IMR-90 (cell line): ENCODE measurements at regions not wholly inside any gene's neighbourhood (a gene's known extent, or its start where the extent isn't known, plus 50 kb on each side); places are given as distances from the start of the nearest gene placed in this dataset.
"Not testable (repeated sequence)": the region's sequence is repeated elsewhere in the genome, so short reads cannot be mapped to it uniquely, and the experiment has no call there.

Experiments
- ATAC-seq: fragments of 200-7000 bp; cut with Tn5 transposase; 2 replicates; pipeline ENCODE4 v1.9.1; 2020; ENCODE audit warnings: low read depth, mild to moderate bottlenecking, moderate library complexity
- BruUV-seq: library from RNA; stranded (reverse); fragments of 400-500 nt; replicated peaks from 2 replicates; lab custom pipeline; 2021; lab: Mats Ljungman, UMichigan
- CTCF ChIA-PET: fragments of 300-600 bp; formaldehyde crosslinking; extraction: SDS; loops from one replicate; lab custom pipeline; 2021; ENCODE audit warnings: antibody characterized with exemption; lab: Yijun Ruan, JAX
- POLR2A ChIA-PET: fragments of 300-600 bp; sonication (Branson Sonifier 250); formaldehyde crosslinking; loops from one replicate; lab custom pipeline; 2022; ENCODE audit warnings: antibody characterized with exemption; ENCODE audit not compliant: unreplicated experiment; lab: Charles Lee
- DNase-seq: peaks from one replicate; pipeline ENCODE4 v3.0.0; 2013
- H2AFZ ChIP-seq: replicated peaks from 2 replicates; pipeline ENCODE3; 2013; ENCODE audit warnings: low read length, mild to moderate bottlenecking; ENCODE audit not compliant: poor library complexity
- H2AK5ac ChIP-seq: 2 replicates; pipeline ENCODE4 v1.6.1; 2013; ENCODE audit warnings: low read depth, low read length, inconsistent platforms
- H2AK9ac ChIP-seq: replicated peaks from 2 replicates; pipeline ENCODE3; 2013; ENCODE audit warnings: mild to moderate bottlenecking, low read depth, low read length, moderate library complexity; ENCODE audit not compliant: poor library complexity
- H2BK120ac ChIP-seq: 2 replicates; pipeline ENCODE4 v1.6.1; 2013; ENCODE audit warnings: low read depth, low read length, inconsistent platforms
- H2BK15ac ChIP-seq: 3 replicates; pipeline ENCODE4 v1.6.1; 2013; ENCODE audit warnings: low read depth, low read length, inconsistent platforms
- H2BK20ac ChIP-seq: 2 replicates; pipeline ENCODE4 v1.6.1; 2013; ENCODE audit warnings: low read depth, mild to moderate bottlenecking, inconsistent platforms, low read length, moderate library complexity
- H2BK5ac ChIP-seq: 2 replicates; pipeline ENCODE4 v1.6.1; 2013; ENCODE audit warnings: mild to moderate bottlenecking, low read depth, low read length, inconsistent platforms; ENCODE audit not compliant: poor library complexity, severe bottlenecking
- H3K14ac ChIP-seq: replicated peaks from 2 replicates; pipeline ENCODE4 v1.6.1; 2013; ENCODE audit warnings: low read depth, low read length, inconsistent platforms
- H3K18ac ChIP-seq: 2 replicates; pipeline ENCODE4 v1.6.1; 2013; ENCODE audit warnings: low read depth, low read length, control low read depth
- H3K23ac ChIP-seq: 2 replicates; pipeline ENCODE4 v1.6.1; 2013; ENCODE audit warnings: low read depth, low read length, inconsistent platforms
- H3K27ac ChIP-seq: 2 replicates; pipeline ENCODE4 v1.5.1; 2013; ENCODE audit warnings: mild to moderate bottlenecking, control low read depth, low read length; ENCODE audit not compliant: insufficient read depth
- H3K27me3 ChIP-seq: 2 replicates; pipeline ENCODE4 v1.6.1; 2013; ENCODE audit warnings: low read length; ENCODE audit not compliant: control insufficient read depth, insufficient read depth
- H3K36me3 ChIP-seq: 2 replicates; pipeline ENCODE4 v1.6.1; 2013; ENCODE audit warnings: low read length, mixed read lengths; ENCODE audit not compliant: control insufficient read depth, insufficient read depth
- H3K4ac ChIP-seq: 2 replicates; pipeline ENCODE4 v1.6.1; 2013; ENCODE audit warnings: low read depth, low read length, inconsistent platforms
- H3K4me1 ChIP-seq: 2 replicates; pipeline ENCODE4 v1.6.1; 2013; ENCODE audit warnings: low read length, mixed read lengths; ENCODE audit not compliant: control insufficient read depth, insufficient read depth
- H3K4me2 ChIP-seq: 2 replicates; pipeline ENCODE4 v1.6.1; 2013; ENCODE audit warnings: low read depth, mild to moderate bottlenecking, control low read depth, low read length, moderate library complexity
- H3K4me3 ChIP-seq: 2 replicates; pipeline ENCODE4 v1.5.1; 2013; ENCODE audit warnings: low read depth, mild to moderate bottlenecking, control low read depth, low read length, moderate library complexity; ENCODE audit not compliant: insufficient read depth
- H3K56ac ChIP-seq: 2 replicates; pipeline ENCODE4 v1.6.1; 2013; ENCODE audit warnings: low read length, inconsistent platforms; ENCODE audit not compliant: insufficient read depth; ENCODE audit errors: extremely low read depth
- H3K79me1 ChIP-seq, 2 experiments: 2 replicates each; pipeline ENCODE4 v1.6.1; 2013; ENCODE audit warnings: low read length in 2 of 2, inconsistent platforms in 1 of 2, low read depth in 1 of 2
- H3K9ac ChIP-seq: 2 replicates; pipeline ENCODE4 v1.6.1; 2013; ENCODE audit warnings: low read depth, low read length, control low read depth
- H3K9me1 ChIP-seq: 2 replicates; pipeline ENCODE4 v1.6.1; 2013; ENCODE audit warnings: low read length, inconsistent platforms; ENCODE audit not compliant: insufficient read depth
- H3K9me3 ChIP-seq: 2 replicates; pipeline ENCODE4 v1.6.1; 2013; ENCODE audit warnings: low read length; ENCODE audit not compliant: control insufficient read depth, insufficient read depth
- H4K20me1 ChIP-seq: 2 replicates; pipeline ENCODE4 v1.6.1; 2013; ENCODE audit warnings: low read length, inconsistent platforms; ENCODE audit not compliant: insufficient read depth
- H4K5ac ChIP-seq: 2 replicates; pipeline ENCODE4 v1.6.1; 2013; ENCODE audit warnings: mild to moderate bottlenecking, low read depth, low read length, control low read depth
- H4K8ac ChIP-seq, 2 experiments: 2 replicates each; pipeline ENCODE4 v1.6.1; 2013; ENCODE audit warnings: low read depth in 2 of 2, low read length in 2 of 2, control low read depth in 1 of 2, inconsistent platforms in 1 of 2
- H4K91ac ChIP-seq: 2 replicates; pipeline ENCODE4 v1.6.1; 2013; ENCODE audit warnings: low read depth, low read length, inconsistent platforms; ENCODE audit not compliant: insufficient read depth
- WGBS, 2 experiments: methylation state at CpG; one replicate each; pipeline versions ENCODE4 v1.1.5 to v1.1.7; 2013; ENCODE audit warnings: missing lambda C conversion rate in 2 of 2; ENCODE audit not compliant: insufficient read length in 1 of 2; ENCODE audit errors: extremely low coverage in 2 of 2; 5-methylcytosine and 5-hydroxymethylcytosine counted together
- dilution Hi-C: fragments of 300-500 bp; cut with HindIII; formaldehyde crosslinking; loops from one replicate; pipeline ENCODE4 v1.14.3; 2018; ENCODE audit warnings: low sequenced_read_pairs; ENCODE audit not compliant: unreplicated experiment
- in situ Hi-C: fragments of 300-500 bp; cut with MboI; formaldehyde crosslinking; loops from 3 replicates; pipeline ENCODE4 v1.14.3; 2019; ENCODE audit warnings: low sequenced_read_pairs, inconsistent platforms, mixed read lengths
- intact Hi-C: fragments of 100-400 bp; cut with micrococcal nuclease; formaldehyde crosslinking; loops from 2 replicates; pipeline ENCODE4 v1.10.0; 2022

DNA sequence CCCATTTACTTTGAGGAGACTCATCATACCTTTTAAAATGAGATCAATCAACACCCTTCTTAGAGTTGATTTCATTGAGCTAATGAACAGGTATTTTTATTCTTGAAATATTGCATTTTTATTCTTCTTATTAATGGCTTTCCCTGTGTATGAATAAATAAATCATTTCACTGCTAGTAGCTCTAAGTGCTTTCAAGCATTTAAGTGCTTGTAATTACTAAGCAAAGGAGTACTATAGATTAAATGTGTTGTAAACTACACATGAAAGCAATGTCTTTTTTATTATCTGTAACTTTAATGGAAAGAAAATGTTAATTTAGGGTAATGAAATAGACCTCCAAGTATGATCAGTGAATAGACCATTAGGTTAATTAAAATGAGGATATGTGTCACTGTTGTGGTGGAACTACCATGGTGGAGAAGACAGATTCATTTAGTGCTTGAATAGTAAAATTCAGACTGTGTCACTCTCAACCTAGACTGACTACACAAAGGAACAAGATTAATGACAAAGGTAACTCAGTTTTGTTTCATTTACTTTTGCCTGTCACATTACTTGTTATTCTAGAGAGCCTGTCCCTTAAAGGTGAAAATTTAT, 1943.5 kb downstream of the KHDRBS2 start:
- H3K27ac ChIP-seq, H4K5ac ChIP-seq, H2AK9ac ChIP-seq, H3K4me3 ChIP-seq, H3K14ac ChIP-seq, H2BK120ac ChIP-seq, BruUV-seq, H3K9ac ChIP-seq, H3K9me1 ChIP-seq, ATAC-seq, H2BK20ac ChIP-seq, H3K79me1 ChIP-seq, H3K4ac ChIP-seq, POLR2A ChIA-PET, H2AFZ ChIP-seq, H3K4me1 ChIP-seq, H3K27me3 ChIP-seq, CTCF ChIA-PET, H2AK5ac ChIP-seq, intact Hi-C loops, in situ Hi-C loops, H2BK15ac ChIP-seq, H3K18ac ChIP-seq, H2BK5ac ChIP-seq, H4K91ac ChIP-seq, H3K9me3 ChIP-seq, H3K4me2 ChIP-seq, dilution Hi-C loops, H4K20me1 ChIP-seq, H3K23ac ChIP-seq, H3K56ac ChIP-seq, DNase-seq, H4K8ac ChIP-seq, H3K36me3 ChIP-seq: not testable (repeated sequence)

DNA sequence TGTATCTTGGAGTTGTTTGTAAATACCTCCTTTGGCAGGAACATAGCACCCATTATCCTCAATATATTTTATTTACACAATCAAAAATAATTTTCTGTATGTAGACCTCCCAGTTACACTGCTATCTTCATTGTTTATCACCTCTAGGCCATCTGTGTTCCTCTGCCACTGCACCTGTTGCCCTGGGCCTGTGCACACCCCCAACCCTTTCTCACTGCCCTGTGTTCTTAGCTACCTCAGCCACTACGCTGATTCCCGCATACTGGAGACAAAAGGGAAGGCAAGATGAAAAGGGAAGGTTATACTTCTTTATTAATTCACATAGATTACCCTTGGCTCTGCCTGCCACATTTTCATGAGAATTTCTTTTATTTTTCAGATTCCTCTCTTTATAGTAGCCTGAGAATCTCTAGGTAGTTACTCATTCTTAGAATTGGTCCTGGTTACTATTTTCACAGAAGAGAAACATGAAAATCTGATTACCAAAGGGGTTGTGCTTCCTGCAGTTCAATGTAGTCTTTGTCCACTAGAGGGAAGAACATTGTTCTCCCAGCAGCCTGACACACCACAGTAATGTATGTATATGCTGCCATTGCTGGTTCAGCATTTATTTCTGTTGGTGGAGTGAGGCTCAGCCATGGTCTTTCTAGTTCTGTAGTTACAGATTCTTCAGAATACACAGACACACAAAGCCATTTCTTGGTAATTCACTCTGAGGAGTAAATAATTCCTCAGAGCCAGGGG, 1947.5 kb downstream of the KHDRBS2 start:
- H2BK120ac ChIP-seq, H2BK15ac ChIP-seq, H3K4me2 ChIP-seq, in situ Hi-C loops, H3K79me1 ChIP-seq, H3K9ac ChIP-seq, H4K91ac ChIP-seq, H2AFZ ChIP-seq, H2AK5ac ChIP-seq, H3K56ac ChIP-seq, H2BK20ac ChIP-seq, H3K27me3 ChIP-seq, H2AK9ac ChIP-seq, H3K23ac ChIP-seq, H4K20me1 ChIP-seq, H3K4ac ChIP-seq, intact Hi-C loops, DNase-seq, BruUV-seq, H3K36me3 ChIP-seq, H3K14ac ChIP-seq, H3K27ac ChIP-seq, H3K9me3 ChIP-seq, ATAC-seq, H3K4me1 ChIP-seq, H4K8ac ChIP-seq, POLR2A ChIA-PET, H3K9me1 ChIP-seq, dilution Hi-C loops, H4K5ac ChIP-seq, H3K4me3 ChIP-seq, H3K18ac ChIP-seq, H2BK5ac ChIP-seq, CTCF ChIA-PET: not testable (repeated sequence)
- WGBS, 2 experiments, result no CpG with 5 or more reads among the region's 2 CpGs
